ENCODE measurements at regions not wholly inside any gene's neighbourhood (a gene's known extent, or its start where the extent isn't known, plus 50 kb on each side); places are given as distances from the start of the nearest gene placed in this dataset.

- TF ChIP-seq HIVEP1 (CRISPR knock-in tag; IDR thresholded peaks at IDR 0.05) (no peak), CBFB (CRISPR knock-in tag; IDR thresholded peaks at IDR 0.05) (no peak), CTCF (CRISPR knock-in tag; IDR thresholded peaks at IDR 0.05) (no peak), ETV6 (CRISPR knock-in tag; conservative IDR thresholded peaks at IDR 0.05) (no peak), TAF1 (CRISPR knock-in tag; IDR thresholded peaks at IDR 0.05) (no peak), ZNF781 (CRISPR knock-in tag; IDR thresholded peaks at IDR 0.05; ENCODE audit: borderline replicate concordance, not compliant biosample characterization) (no peak), ZNF607 (CRISPR knock-in tag; IDR thresholded peaks at IDR 0.05; ENCODE audit: borderline replicate concordance) (no peak)
Observed at GRCh38 chr15:59905176-59905575, 98.9 kb upstream of the FOXB1 start.
